GM23338 (cell line): ENCODE measurements at regions not wholly inside any gene's neighbourhood (a gene's known extent, or its start where the extent isn't known, plus 50 kb on each side); places are given as distances from the start of the nearest gene placed in this dataset.

ENCODE experiments used
- ATAC-seq: fragments of 200-7000 bp; cut with Tn5 transposase; 3 replicates; pipeline ENCODE4 v1.9.1; 2020
- DNase-seq: peaks from one replicate; pipeline ENCODE4 v3.0.0-alpha.2; 2015; ENCODE audit warnings: low spot score
- H2AFZ ChIP-seq: fragments of 200-600 bp; sonication (generic); 2 replicates; pipeline ENCODE4 v1.8.0; 2016; ENCODE audit warnings: antibody characterized with exemption, mild to moderate bottlenecking, moderate library complexity
- H3F3A ChIP-seq: fragments of 200-600 bp; sonication (generic); replicated peaks from 2 replicates; pipeline ENCODE4 v1.8.0; 2017; ENCODE audit warnings: antibody characterized with exemption, mixed run types, low read depth
- H3K27ac ChIP-seq: fragments of 200-600 bp; sonication (generic); 2 replicates; pipeline ENCODE4 v1.6.1; 2016; ENCODE audit warnings: low read depth
- H3K27me3 ChIP-seq: fragments of 200-600 bp; sonication (generic); 2 replicates; pipeline ENCODE4 v1.8.0; 2016; ENCODE audit warnings: mild to moderate bottlenecking, mixed run types, moderate library complexity; ENCODE audit not compliant: insufficient read depth
- H3K36me3 ChIP-seq: fragments of 200-600 bp; sonication (generic); 2 replicates; pipeline ENCODE4 v1.8.0; 2016; ENCODE audit warnings: mild to moderate bottlenecking; ENCODE audit not compliant: insufficient read depth
- H3K4me1 ChIP-seq: fragments of 200-600 bp; sonication (generic); 2 replicates; pipeline ENCODE4 v1.8.0; 2016; ENCODE audit warnings: mild to moderate bottlenecking, moderate library complexity; ENCODE audit not compliant: insufficient read depth
- H3K4me2 ChIP-seq: fragments of 200-600 bp; sonication (generic); 2 replicates; pipeline ENCODE4 v1.7.1; 2017; ENCODE audit warnings: mixed run types
- H3K4me3 ChIP-seq: fragments of 200-600 bp; sonication (generic); 2 replicates; pipeline ENCODE4 v1.6.1; 2016; ENCODE audit warnings: mixed run types
- H3K79me2 ChIP-seq: fragments of 200-600 bp; sonication (generic); replicated peaks from 2 replicates; pipeline ENCODE4 v1.8.0; 2017; ENCODE audit warnings: mild to moderate bottlenecking; ENCODE audit not compliant: insufficient read depth
- H3K9me2 ChIP-seq: fragments of 200-600 bp; sonication (generic); 2 replicates; pipeline ENCODE4 v1.8.0; 2017; ENCODE audit not compliant: insufficient read depth
- H4K20me1 ChIP-seq: fragments of 200-600 bp; sonication (generic); replicated peaks from 2 replicates; pipeline ENCODE4 v1.8.0; 2017; ENCODE audit warnings: mild to moderate bottlenecking; ENCODE audit not compliant: insufficient read depth
- H3K27ac Mint-ChIP-seq: 2 replicates; pipeline ENCODE4 v1.8.0; 2020; ENCODE audit warnings: inconsistent platforms, mild to moderate bottlenecking, moderate library complexity, mixed read lengths
- H3K27me3 Mint-ChIP-seq: 3 replicates; pipeline ENCODE4 v1.8.0; 2022; ENCODE audit warnings: low read depth, mild to moderate bottlenecking, moderate library complexity, mixed read lengths, inconsistent platforms; ENCODE audit not compliant: insufficient read depth, poor library complexity
- H3K36me3 Mint-ChIP-seq: 3 replicates; pipeline ENCODE4 v1.8.0; 2021; ENCODE audit warnings: low read depth, mild to moderate bottlenecking, inconsistent platforms, moderate library complexity, mixed read lengths
- H3K4me1 Mint-ChIP-seq: 3 replicates; pipeline ENCODE4 v1.8.0; 2020; ENCODE audit warnings: mild to moderate bottlenecking, inconsistent platforms, mixed read lengths
- H3K4me3 Mint-ChIP-seq: 3 replicates; pipeline ENCODE4 v1.8.0; 2021; ENCODE audit warnings: moderate library complexity, mild to moderate bottlenecking, inconsistent platforms, mixed read lengths
- H3K9me3 Mint-ChIP-seq: 3 replicates; pipeline ENCODE4 v1.8.0; 2020; ENCODE audit warnings: moderate library complexity, mild to moderate bottlenecking, inconsistent platforms, mixed read lengths
- ETS1 ChIP-seq: IDR thresholded peaks from 2 replicates; pipeline ENCODE4 v1.6.1; 2016; ENCODE audit warnings: antibody characterized with exemption
- EZH2 ChIP-seq: fragments of 200-600 bp; sonication (generic); IDR thresholded peaks from one replicate; pipeline ENCODE4 v1.8.0; 2017; ENCODE audit warnings: antibody characterized with exemption, mild to moderate bottlenecking, low read depth; ENCODE audit not compliant: unreplicated experiment
- EZH2phosphoT487 ChIP-seq: fragments of 200-600 bp; sonication (generic); IDR thresholded peaks from one replicate; pipeline ENCODE4 v1.8.1; 2018; ENCODE audit warnings: antibody characterized with exemption; ENCODE audit not compliant: unreplicated experiment
- NANOG ChIP-seq: IDR thresholded peaks from 2 replicates; pipeline ENCODE4 v1.6.1; 2016; ENCODE audit warnings: antibody characterized with exemption, borderline replicate concordance
- POLR2AphosphoS5 ChIP-seq: IDR thresholded peaks from 2 replicates; pipeline ENCODE4 v1.6.1; 2016; ENCODE audit warnings: antibody characterized with exemption, low read depth
- STAT1 ChIP-seq: IDR thresholded peaks from one replicate; pipeline ENCODE4 v1.6.1; 2016; ENCODE audit warnings: antibody characterized with exemption; ENCODE audit not compliant: unreplicated experiment
- ZNF331 ChIP-seq: fragments of 250-450 bp; sonication (Bioruptor Pico); IDR thresholded peaks from 2 replicates; pipeline ENCODE4 v1.5.0; 2020; ENCODE audit warnings: low read depth, mild to moderate bottlenecking, moderate library complexity
- ZNF462 ChIP-seq: fragments of 250-450 bp; sonication (Bioruptor Pico); IDR thresholded peaks from 2 replicates; pipeline ENCODE4 v1.5.0; 2020; ENCODE audit warnings: mild to moderate bottlenecking, moderate library complexity

- TF ChIP-seq ZNF462 (CRISPR knock-in tag) (no peak), NANOG (no peak)
Observed at GRCh38 chr2:105669384-105669891, 75.3 kb upstream of the NCK2 start (continued).

GRCh38 chr2:105665480-105665879 is 79.2 kb upstream of the NCK2 start:
- Mint-ChIP-seq H3K9me3 (peaks cover 32% of the 10 kb centered on the region), H3K36me3 (peaks cover 19% of the 10 kb centered on the region), H3K4me3 (no peak overlapping the region), H3K27ac (no peak overlapping the region), H3K27me3 (peaks cover 5% of the 10 kb centered on the region), H3K4me1 (no peaks in the 10 kb centered on the region; the same call in 2 of the 3 replicates)
- Histone ChIP-seq H3K27ac (no peak overlapping the region), H3K9me2 (peaks cover 5% of the 10 kb centered on the region; the same call in 1 of the 2 replicates), H3K4me1 (no peaks in the 10 kb centered on the region), H4K20me1 (no peaks in the 10 kb centered on the region), H2AFZ (no peak overlapping the region), H3K36me3 (peaks cover 10% of the 10 kb centered on the region), H3F3A (no peaks in the 10 kb centered on the region), H3K79me2 (no peaks in the 10 kb centered on the region), H3K4me2 (no peak overlapping the region), H3K4me3 (no peak overlapping the region), H3K27me3 (no peaks in the 10 kb centered on the region)
- no peak for ATAC-seq
- no peak for TF ChIP-seq ZNF331 (CRISPR knock-in tag)
- no peak for TF ChIP-seq POLR2AphosphoS5
- no peak for TF ChIP-seq STAT1
- no peak for TF ChIP-seq EZH2phosphoT487
- no peak for TF ChIP-seq ZNF462 (CRISPR knock-in tag)
- no peak for TF ChIP-seq NANOG
- no peak for TF ChIP-seq ETS1
- TF ChIP-seq EZH2 = no peak
- no peak for DNase-seq
